ENCODE measurements at regions not wholly inside any gene's neighbourhood (a gene's known extent, or its start where the extent isn't known, plus 50 kb on each side); places are given as distances from the start of the nearest gene placed in this dataset.

DNA sequence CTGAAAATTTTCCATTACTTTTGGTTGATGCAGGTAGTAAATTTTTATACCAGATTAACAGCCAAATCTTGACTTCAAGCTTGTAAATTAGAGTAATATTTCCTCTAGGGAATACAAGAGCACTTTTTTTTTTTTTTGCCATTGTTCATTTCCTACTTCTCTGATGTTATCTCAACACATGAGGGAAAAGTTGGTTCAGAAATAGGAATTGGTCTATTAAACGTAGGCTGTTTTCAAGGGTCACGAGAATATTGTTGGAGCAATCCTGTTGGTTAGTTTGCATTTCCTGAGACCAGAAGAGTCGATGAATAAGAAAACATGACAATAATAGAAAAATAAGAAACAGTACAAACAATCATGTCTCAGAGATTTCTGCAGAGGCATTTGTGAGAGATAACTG is 453.9 kb upstream of the CCDC179 start:
- no peaks in the 10 kb centered on the region for H3K9me3 ChIP-seq
- intact Hi-C loops (cut with micrococcal nuclease; ENCODE audit: unreplicated experiment), result no loop called here
- no peaks in the 10 kb centered on the region for H3K27me3 ChIP-seq (replicated peaks; ENCODE audit: control insufficient read depth, insufficient read depth, low read length)
- H3K4me3 ChIP-seq (ENCODE audit: low read depth, low read length), result no peak overlapping the region
- TF ChIP-seq, protein P1, sequence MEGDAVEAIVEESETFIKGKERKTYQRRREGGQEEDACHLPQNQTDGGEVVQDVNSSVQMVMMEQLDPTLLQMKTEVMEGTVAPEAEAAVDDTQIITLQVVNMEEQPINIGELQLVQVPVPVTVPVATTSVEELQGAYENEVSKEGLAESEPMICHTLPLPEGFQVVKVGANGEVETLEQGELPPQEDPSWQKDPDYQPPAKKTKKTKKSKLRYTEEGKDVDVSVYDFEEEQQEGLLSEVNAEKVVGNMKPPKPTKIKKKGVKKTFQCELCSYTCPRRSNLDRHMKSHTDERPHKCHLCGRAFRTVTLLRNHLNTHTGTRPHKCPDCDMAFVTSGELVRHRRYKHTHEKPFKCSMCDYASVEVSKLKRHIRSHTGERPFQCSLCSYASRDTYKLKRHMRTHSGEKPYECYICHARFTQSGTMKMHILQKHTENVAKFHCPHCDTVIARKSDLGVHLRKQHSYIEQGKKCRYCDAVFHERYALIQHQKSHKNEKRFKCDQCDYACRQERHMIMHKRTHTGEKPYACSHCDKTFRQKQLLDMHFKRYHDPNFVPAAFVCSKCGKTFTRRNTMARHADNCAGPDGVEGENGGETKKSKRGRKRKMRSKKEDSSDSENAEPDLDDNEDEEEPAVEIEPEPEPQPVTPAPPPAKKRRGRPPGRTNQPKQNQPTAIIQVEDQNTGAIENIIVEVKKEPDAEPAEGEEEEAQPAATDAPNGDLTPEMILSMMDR (IDR thresholded peaks at IDR 0.05; ENCODE audit: insufficient read depth in 1 of 2, low read depth in 1 of 2, low read length in 1 of 2, severe bottlenecking in 1 of 2, unreplicated experiment in 1 of 2), result no peak
- no peaks in the 10 kb centered on the region for H3K4me1 ChIP-seq
- H3K4me1 Mint-ChIP-seq (ENCODE audit: low read depth, unreplicated experiment), result no peaks in the 10 kb centered on the region
- no peak for DNase-seq
- no TSS peak for BruUV-seq (replicated peaks)
- H3K36me3 ChIP-seq (ENCODE audit: control insufficient read depth, insufficient read depth, low read length), result no peaks in the 10 kb centered on the region
- ChIA-PET CTCF (no interaction called here), POLR2A (no interaction called here)
- H3K27ac Mint-ChIP-seq (ENCODE audit: unreplicated experiment), result no peak overlapping the region
- peaks cover 9% of the 10 kb centered on the region for H3K9me3 Mint-ChIP-seq (ENCODE audit: unreplicated experiment)
- no peaks in the 10 kb centered on the region for H3K36me3 Mint-ChIP-seq (ENCODE audit: insufficient read depth, unreplicated experiment)
- H3K4me3 Mint-ChIP-seq (ENCODE audit: unreplicated experiment), result no peak overlapping the region
- no peaks in the 10 kb centered on the region for H3K27me3 Mint-ChIP-seq (ENCODE audit: insufficient read depth, unreplicated experiment)

DNA sequence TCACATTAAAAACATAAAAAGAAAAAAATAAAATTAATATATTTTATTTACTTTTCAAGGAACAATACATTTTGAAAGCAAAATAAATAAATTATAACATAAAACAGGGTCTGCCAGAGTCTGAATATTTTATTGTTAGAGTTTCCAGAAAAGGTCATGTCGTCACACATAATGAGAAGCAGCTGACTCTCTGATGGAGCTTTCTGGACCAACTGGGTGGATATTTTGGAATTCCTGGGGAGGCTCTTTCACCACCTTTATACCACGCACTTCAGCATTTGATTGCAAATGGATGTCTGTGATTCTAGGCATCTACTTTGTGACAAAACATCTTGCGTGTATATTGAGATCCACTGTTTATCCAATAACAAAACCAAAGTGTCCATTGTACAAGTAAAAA is 455.0 kb upstream of the CCDC179 start:
- Mint-ChIP-seq H3K27ac (ENCODE audit: unreplicated experiment) (no peak overlapping the region), H3K36me3 (ENCODE audit: insufficient read depth, unreplicated experiment) (no peaks in the 10 kb centered on the region), H3K27me3 (ENCODE audit: insufficient read depth, unreplicated experiment) (no peaks in the 10 kb centered on the region), H3K9me3 (ENCODE audit: unreplicated experiment) (peaks cover 9% of the 10 kb centered on the region), H3K4me3 (ENCODE audit: unreplicated experiment) (no peak overlapping the region), H3K4me1 (ENCODE audit: low read depth, unreplicated experiment) (no peaks in the 10 kb centered on the region)
- Histone ChIP-seq H3K36me3 (ENCODE audit: control insufficient read depth, insufficient read depth, low read length) (no peaks in the 10 kb centered on the region), H3K4me1 (no peaks in the 10 kb centered on the region), H3K9me3 (no peaks in the 10 kb centered on the region), H3K27me3 (replicated peaks; ENCODE audit: control insufficient read depth, insufficient read depth, low read length) (no peaks in the 10 kb centered on the region), H3K4me3 (ENCODE audit: low read depth, low read length) (no peak overlapping the region)
- no TSS peak for BruUV-seq (replicated peaks)
- ChIA-PET POLR2A (no interaction called here), CTCF (no interaction called here)
- TF ChIP-seq, protein P1 (IDR thresholded peaks at IDR 0.05; ENCODE audit: insufficient read depth in 1 of 2, low read depth in 1 of 2, low read length in 1 of 2, severe bottlenecking in 1 of 2, unreplicated experiment in 1 of 2), result no peak
- intact Hi-C loops (cut with micrococcal nuclease; ENCODE audit: unreplicated experiment), result no loop called here
- DNase-seq, result no peak

DNA sequence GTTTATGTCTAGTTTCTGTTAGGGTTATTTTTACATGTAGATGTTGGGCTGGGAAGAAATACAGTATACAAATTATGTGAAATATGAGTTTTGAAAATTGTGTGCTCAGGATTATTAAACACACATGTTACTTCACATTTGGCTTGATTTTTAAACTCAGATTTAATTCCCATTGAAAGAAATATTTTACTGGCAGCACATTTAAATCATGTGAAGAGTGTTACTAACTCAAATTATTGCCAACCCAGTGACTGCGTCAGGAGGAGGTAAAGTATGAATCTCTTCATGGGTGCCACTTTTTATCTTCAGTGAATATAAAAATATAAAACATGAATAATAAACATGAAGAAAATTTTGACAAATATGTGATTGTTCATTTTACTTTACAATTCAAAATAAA is 457.5 kb upstream of the CCDC179 start:
- peaks cover 23% of the 10 kb centered on the region for H3K9me3 Mint-ChIP-seq (ENCODE audit: unreplicated experiment)
- CTCF ChIA-PET, result no interaction called here
- TF ChIP-seq, protein P1 (IDR thresholded peaks at IDR 0.05; ENCODE audit: insufficient read depth in 1 of 2, low read depth in 1 of 2, low read length in 1 of 2, severe bottlenecking in 1 of 2, unreplicated experiment in 1 of 2), result no peak

More for the DNA sequence above, 457.5 kb upstream of the CCDC179 start:
- Histone ChIP-seq H3K36me3 (ENCODE audit: control insufficient read depth, insufficient read depth, low read length) (no peaks in the 10 kb centered on the region), H3K27me3 (replicated peaks; ENCODE audit: control insufficient read depth, insufficient read depth, low read length) (no peaks in the 10 kb centered on the region), H3K4me3 (ENCODE audit: low read depth, low read length) (no peak overlapping the region), H3K4me1 (no peaks in the 10 kb centered on the region), H3K9me3 (peaks cover 4% of the 10 kb centered on the region; the same call in 1 of the 2 replicates)
- Mint-ChIP-seq H3K36me3 (ENCODE audit: insufficient read depth, unreplicated experiment) (no peaks in the 10 kb centered on the region), H3K4me3 (ENCODE audit: unreplicated experiment) (no peak overlapping the region), H3K4me1 (ENCODE audit: low read depth, unreplicated experiment) (no peaks in the 10 kb centered on the region), H3K27ac (ENCODE audit: unreplicated experiment) (no peak overlapping the region), H3K27me3 (ENCODE audit: insufficient read depth, unreplicated experiment) (no peaks in the 10 kb centered on the region)
- no peak for DNase-seq
- POLR2A ChIA-PET, result no interaction called here
- BruUV-seq (replicated peaks), result no TSS peak
- intact Hi-C loops (cut with micrococcal nuclease; ENCODE audit: unreplicated experiment), result no loop called here
